HEK293 (cell line): ENCODE measurements at regions not wholly inside any gene's neighbourhood (a gene's known extent, or its start where the extent isn't known, plus 50 kb on each side); places are given as distances from the start of the nearest gene placed in this dataset.

Experiments
- CTCF ChIP-seq: fragments of 450-650 bp; formaldehyde crosslinking; IDR thresholded peaks from 2 replicates; pipeline ENCODE4 v1.5.1; 2016; ENCODE audit warnings: missing biosample characterization, missing genetic modification characterization
- GLI4 ChIP-seq: fragments of 450-650 bp; formaldehyde crosslinking; IDR thresholded peaks from 2 replicates; pipeline ENCODE4 v1.5.1; 2016; ENCODE audit warnings: missing biosample characterization, missing genetic modification characterization
- SCRT1 ChIP-seq: fragments of 450-650 bp; formaldehyde crosslinking; IDR thresholded peaks from 2 replicates; pipeline ENCODE4 v1.5.1; 2016; ENCODE audit warnings: missing biosample characterization, missing genetic modification characterization, borderline replicate concordance
- ZNF132 ChIP-seq: fragments of 450-650 bp; formaldehyde crosslinking; IDR thresholded peaks from 2 replicates; pipeline ENCODE4 v1.5.1; 2017; ENCODE audit warnings: missing biosample characterization, missing genetic modification characterization, borderline replicate concordance
- ZNF184 ChIP-seq: fragments of 450-650 bp; IDR thresholded peaks from 2 replicates; pipeline ENCODE4 v1.5.1; 2018; ENCODE audit warnings: missing biosample characterization, mild to moderate bottlenecking, missing genetic modification characterization
- ZNF26 ChIP-seq: fragments of 450-650 bp; formaldehyde crosslinking; IDR thresholded peaks from 2 replicates; pipeline ENCODE4 v1.5.1; 2016; ENCODE audit warnings: missing biosample characterization, missing genetic modification characterization

- TF ChIP-seq SCRT1 (tag by site-specific recombination) (no peak), CTCF (tag by site-specific recombination) (peak; percentile 41; the same call in 1 of the 2 replicates), ZNF26 (tag by site-specific recombination) (no peak), ZNF132 (no peak), GLI4 (tag by site-specific recombination) (no peak), ZNF184 (no peak)
Observed at GRCh38 chr1:243982447-243983018, 68.5 kb upstream of the ZBTB18 start.
